HepG2 (cell line): ENCODE measurements at regions not wholly inside any gene's neighbourhood (a gene's known extent, or its start where the extent isn't known, plus 50 kb on each side); places are given as distances from the start of the nearest gene placed in this dataset.

Experiments
- ATF6 ChIP-seq: sonication (generic); formaldehyde crosslinking; conservative IDR thresholded peaks from 2 replicates; pipeline ENCODE4 v1.4.0; 2020; ENCODE audit warnings: missing genetic modification reagents
- ELF3 ChIP-seq: IDR thresholded peaks from 2 replicates; pipeline ENCODE4 v1.6.1; 2016; ENCODE audit warnings: missing genetic modification reagents, missing compliant biosample characterization
- GPN1 ChIP-seq: sonication (generic); formaldehyde crosslinking; IDR thresholded peaks from 2 replicates; pipeline ENCODE4 v1.5.1; 2020; ENCODE audit warnings: missing genetic modification reagents, borderline replicate concordance
- MTERF4 ChIP-seq: sonication (generic); formaldehyde crosslinking; IDR thresholded peaks from 2 replicates; pipeline ENCODE4 v1.8.0; 2023; ENCODE audit warnings: mild to moderate bottlenecking, missing genetic modification reagents
- NFRKB ChIP-seq: fragments of 450-650 bp; IDR thresholded peaks from 2 replicates; pipeline ENCODE4 v1.6.1; 2017
- NR2F2 ChIP-seq: IDR thresholded peaks from 2 replicates; pipeline ENCODE4 v1.6.1; 2012; ENCODE audit warnings: low read depth, inconsistent platforms, borderline replicate concordance
- THAP7 ChIP-seq: sonication (generic); formaldehyde crosslinking; IDR thresholded peaks from 2 replicates; pipeline ENCODE4 v1.8.1; 2023; ENCODE audit warnings: mild to moderate bottlenecking, missing genetic modification reagents
- ZFP41 ChIP-seq: sonication (generic); formaldehyde crosslinking; IDR thresholded peaks from 2 replicates; pipeline ENCODE4 v1.4.0; 2020; ENCODE audit warnings: mild to moderate bottlenecking, missing genetic modification reagents, borderline replicate concordance
- ZNF569 ChIP-seq: sonication (generic); formaldehyde crosslinking; IDR thresholded peaks from 2 replicates; pipeline ENCODE4 v1.5.0; 2020; ENCODE audit warnings: mild to moderate bottlenecking, missing genetic modification reagents, moderate library complexity, borderline replicate concordance
- ZNF709 ChIP-seq: sonication (generic); formaldehyde crosslinking; IDR thresholded peaks from 2 replicates; pipeline ENCODE4 v1.5.0; 2020; ENCODE audit warnings: mild to moderate bottlenecking, missing genetic modification reagents
- TF ChIP-seq, protein P1 (sequence below): sonication (generic); formaldehyde crosslinking; IDR thresholded peaks from 2 replicates; pipeline ENCODE4 v1.4.0; 2020; ENCODE audit warnings: missing genetic modification reagents, low read depth, mild to moderate bottlenecking, borderline replicate concordance
- TF ChIP-seq, protein P2 (sequence below): sonication (generic); formaldehyde crosslinking; IDR thresholded peaks from 2 replicates; pipeline ENCODE4 v1.5.1; 2020; ENCODE audit warnings: mild to moderate bottlenecking, missing genetic modification reagents, moderate library complexity

GRCh38 chr10:118917701-118918100 is 111.8 kb upstream of the NANOS1 start (continued):
- TF ChIP-seq ATF6 (CRISPR knock-in tag) (no peak), ZNF709 (CRISPR knock-in tag) (no peak), ELF3 (CRISPR knock-in tag) (no peak), MTERF4 (no peak), THAP7 (no peak), GPN1 (no peak), ZFP41 (CRISPR knock-in tag) (no peak), ZNF569 (CRISPR knock-in tag) (no peak), NFRKB (no peak), NR2F2 (no peak)
- TF ChIP-seq, protein P1, sequence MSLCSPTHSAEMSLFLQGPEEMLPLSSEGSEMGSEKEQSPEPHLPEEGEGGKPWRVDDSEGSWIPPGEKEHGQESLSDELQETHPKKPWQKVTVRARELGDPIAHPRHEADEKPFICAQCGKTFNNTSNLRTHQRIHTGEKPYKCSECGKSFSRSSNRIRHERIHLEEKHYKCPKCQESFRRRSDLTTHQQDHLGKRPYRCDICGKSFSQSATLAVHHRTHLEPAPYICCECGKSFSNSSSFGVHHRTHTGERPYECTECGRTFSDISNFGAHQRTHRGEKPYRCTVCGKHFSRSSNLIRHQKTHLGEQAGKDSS (CRISPR knock-in tag) = no peak
- TF ChIP-seq, protein P2, sequence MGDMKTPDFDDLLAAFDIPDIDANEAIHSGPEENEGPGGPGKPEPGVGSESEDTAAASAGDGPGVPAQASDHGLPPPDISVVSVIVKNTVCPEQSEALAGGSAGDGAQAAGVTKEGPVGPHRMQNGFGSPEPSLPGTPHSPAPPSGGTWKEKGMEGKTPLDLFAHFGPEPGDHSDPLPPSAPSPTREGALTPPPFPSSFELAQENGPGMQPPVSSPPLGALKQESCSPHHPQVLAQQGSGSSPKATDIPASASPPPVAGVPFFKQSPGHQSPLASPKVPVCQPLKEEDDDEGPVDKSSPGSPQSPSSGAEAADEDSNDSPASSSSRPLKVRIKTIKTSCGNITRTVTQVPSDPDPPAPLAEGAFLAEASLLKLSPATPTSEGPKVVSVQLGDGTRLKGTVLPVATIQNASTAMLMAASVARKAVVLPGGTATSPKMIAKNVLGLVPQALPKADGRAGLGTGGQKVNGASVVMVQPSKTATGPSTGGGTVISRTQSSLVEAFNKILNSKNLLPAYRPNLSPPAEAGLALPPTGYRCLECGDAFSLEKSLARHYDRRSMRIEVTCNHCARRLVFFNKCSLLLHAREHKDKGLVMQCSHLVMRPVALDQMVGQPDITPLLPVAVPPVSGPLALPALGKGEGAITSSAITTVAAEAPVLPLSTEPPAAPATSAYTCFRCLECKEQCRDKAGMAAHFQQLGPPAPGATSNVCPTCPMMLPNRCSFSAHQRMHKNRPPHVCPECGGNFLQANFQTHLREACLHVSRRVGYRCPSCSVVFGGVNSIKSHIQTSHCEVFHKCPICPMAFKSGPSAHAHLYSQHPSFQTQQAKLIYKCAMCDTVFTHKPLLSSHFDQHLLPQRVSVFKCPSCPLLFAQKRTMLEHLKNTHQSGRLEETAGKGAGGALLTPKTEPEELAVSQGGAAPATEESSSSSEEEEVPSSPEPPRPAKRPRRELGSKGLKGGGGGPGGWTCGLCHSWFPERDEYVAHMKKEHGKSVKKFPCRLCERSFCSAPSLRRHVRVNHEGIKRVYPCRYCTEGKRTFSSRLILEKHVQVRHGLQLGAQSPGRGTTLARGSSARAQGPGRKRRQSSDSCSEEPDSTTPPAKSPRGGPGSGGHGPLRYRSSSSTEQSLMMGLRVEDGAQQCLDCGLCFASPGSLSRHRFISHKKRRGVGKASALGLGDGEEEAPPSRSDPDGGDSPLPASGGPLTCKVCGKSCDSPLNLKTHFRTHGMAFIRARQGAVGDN (CRISPR knock-in tag) = no peak
